ENCODE measurements at regions not wholly inside any gene's neighbourhood (a gene's known extent, or its start where the extent isn't known, plus 50 kb on each side); places are given as distances from the start of the nearest gene placed in this dataset.

- TF ChIP-seq ZNF695 (CRISPR knock-in tag; IDR thresholded peaks at IDR 0.05), result no peak
- no peak for TF ChIP-seq SRSF7 (optimal IDR thresholded peaks at IDR 0.05; ENCODE audit: low read depth, low read length)
- peak; percentile 92 for TF ChIP-seq HNRNPLL (IDR thresholded peaks at IDR 0.05; ENCODE audit: low read depth, low read length, poor library complexity, severe bottlenecking)
- TF ChIP-seq RNF2 (IDR thresholded peaks at IDR 0.05), result no peak
- TF ChIP-seq JUND (IDR thresholded peaks at IDR 0.05; ENCODE audit: borderline replicate concordance, low read depth, low read length), result peak; percentile 8; the same call in 1 of the 2 replicates
- TF ChIP-seq JUND (tag; IDR thresholded peaks at IDR 0.05; ENCODE audit: borderline replicate concordance, low read depth, low read length), result peak; percentile 46; the same call in 1 of the 3 replicates
- TF ChIP-seq SMARCC2 (IDR thresholded peaks at IDR 0.05; ENCODE audit: low read depth), result peak; percentile 26; the same call in 1 of the 2 replicates
- no peak for TF ChIP-seq POLR2H (tag; IDR thresholded peaks at IDR 0.05; ENCODE audit: low read depth)
- no peak for TF ChIP-seq ZC3H8 (IDR thresholded peaks at IDR 0.05)
- no peak for TF ChIP-seq GATAD2B (IDR thresholded peaks at IDR 0.05; ENCODE audit: borderline replicate concordance)
- TF ChIP-seq TGIF2 (CRISPR knock-in tag; IDR thresholded peaks at IDR 0.05), result no peak
- TF ChIP-seq ZNF609 (CRISPR knock-in tag; IDR thresholded peaks at IDR 0.05; ENCODE audit: borderline replicate concordance), result no peak
- TF ChIP-seq MCM2 (IDR thresholded peaks at IDR 0.05; ENCODE audit: low read depth), result no peak
- no peak for TF ChIP-seq PTRF (tag; IDR thresholded peaks at IDR 0.05)
- no peak for TF ChIP-seq ZNF785 (CRISPR knock-in tag; IDR thresholded peaks at IDR 0.05)
- no peak for TF ChIP-seq NR3C1 (CRISPR knock-in tag; IDR thresholded peaks at IDR 0.05)
- no peak for TF ChIP-seq CAMTA2 (CRISPR knock-in tag; conservative IDR thresholded peaks at IDR 0.05)
- no peak for TF ChIP-seq ZHX1 (conservative IDR thresholded peaks at IDR 0.05; ENCODE audit: low read length)
- TF ChIP-seq ZNF239 (CRISPR knock-in tag; IDR thresholded peaks at IDR 0.05), result peak; percentile 45; the same call in 1 of the 2 replicates
- TF ChIP-seq PTBP1 (IDR thresholded peaks at IDR 0.05; ENCODE audit: low read depth, low read length), result no peak
These were observed 1084.7 kb upstream of the NXPH2 start (continued) for GRCh38 chr2:139864821-139865302.
